Epithelial cell of proximal tubule (primary cell): ENCODE measurements at regions not wholly inside any gene's neighbourhood (a gene's known extent, or its start where the extent isn't known, plus 50 kb on each side); places are given as distances from the start of the nearest gene placed in this dataset.

ENCODE experiments used
- DNase-seq: peaks from one replicate; pipeline ENCODE4 v3.0.0-alpha.2; 2011; ENCODE audit warnings: low read depth
- H3K4me3 ChIP-seq: 2 replicates; pipeline ENCODE4 v1.5.1; 2011; ENCODE audit warnings: low read depth, mild to moderate bottlenecking, low read length
- CTCF ChIP-seq: conservative IDR thresholded peaks from 2 replicates; pipeline ENCODE4 v1.5.1; 2012; ENCODE audit warnings: low read depth, mild to moderate bottlenecking, low read length

- TF ChIP-seq CTCF = no peak
- no peak overlapping the region for H3K4me3 ChIP-seq
- DNase-seq = no peak
Measured at GRCh38 chr12:77308056-77308455, 242.7 kb upstream of the E2F7 start.

DNA sequence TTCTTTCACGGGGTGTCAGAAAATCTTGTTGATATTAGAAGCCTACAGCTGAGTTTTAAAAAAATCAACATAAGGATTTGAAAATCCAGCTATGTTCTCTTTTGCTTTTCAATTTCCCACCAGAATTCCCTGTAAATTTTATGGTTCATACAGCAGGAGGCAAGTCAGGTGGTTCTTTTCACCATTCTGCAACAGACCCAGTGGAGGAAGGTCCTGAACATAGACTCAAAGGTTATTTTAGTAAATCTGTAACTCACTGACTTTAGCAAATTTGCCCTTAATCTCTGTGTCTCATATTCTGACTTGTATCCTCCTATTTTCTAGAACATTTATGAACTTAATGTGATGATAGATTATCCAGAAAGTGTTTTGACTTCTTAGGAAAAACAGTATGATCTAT lies 235.4 kb upstream of the E2F7 start:
- TF ChIP-seq CTCF = no peak
- no peak overlapping the region for H3K4me3 ChIP-seq
- DNase-seq = no peak

DNA sequence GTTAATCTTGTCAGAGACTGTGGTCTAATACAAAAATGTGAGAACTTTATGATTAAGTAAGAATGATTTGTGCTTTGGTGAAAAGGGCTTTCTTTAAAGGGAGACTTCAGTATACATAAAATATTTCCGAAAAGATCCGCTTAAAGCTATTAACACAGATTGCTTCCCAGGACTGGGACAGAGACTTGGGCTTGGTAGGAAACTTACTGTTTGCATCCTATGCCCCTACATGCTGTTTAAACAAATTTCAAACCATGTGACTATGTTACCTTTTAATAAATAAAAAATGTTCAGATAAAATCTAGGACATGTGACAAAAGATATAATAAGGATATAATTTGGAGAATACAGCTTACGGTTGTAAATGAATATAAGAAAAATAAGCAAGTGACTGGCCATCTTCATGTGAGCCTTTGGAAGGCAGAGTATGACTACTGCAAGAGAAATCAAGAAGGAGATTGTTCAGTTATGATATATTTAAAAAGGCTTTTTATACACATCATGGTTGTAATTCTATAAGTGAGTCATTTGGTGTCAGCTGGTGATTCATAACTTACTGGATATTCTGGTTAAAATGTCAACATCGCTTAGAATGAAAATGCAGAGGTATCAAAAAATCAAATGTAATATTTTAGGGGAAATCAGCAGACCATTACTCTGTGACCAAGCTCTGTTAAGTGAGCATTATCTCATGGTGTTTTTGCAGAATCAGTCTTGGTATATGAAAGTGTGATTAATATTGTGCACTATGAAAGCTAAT lies 234.7 kb upstream of the E2F7 start:
- H3K4me3 ChIP-seq = no peak overlapping the region
- DNase-seq = no peak
- TF ChIP-seq CTCF = no peak

- no peak overlapping the region for H3K4me3 ChIP-seq
- DNase-seq = no peak
- no peak for TF ChIP-seq CTCF
Measured at GRCh38 chr12:77299001-77299400, 233.6 kb upstream of the E2F7 start.

DNA sequence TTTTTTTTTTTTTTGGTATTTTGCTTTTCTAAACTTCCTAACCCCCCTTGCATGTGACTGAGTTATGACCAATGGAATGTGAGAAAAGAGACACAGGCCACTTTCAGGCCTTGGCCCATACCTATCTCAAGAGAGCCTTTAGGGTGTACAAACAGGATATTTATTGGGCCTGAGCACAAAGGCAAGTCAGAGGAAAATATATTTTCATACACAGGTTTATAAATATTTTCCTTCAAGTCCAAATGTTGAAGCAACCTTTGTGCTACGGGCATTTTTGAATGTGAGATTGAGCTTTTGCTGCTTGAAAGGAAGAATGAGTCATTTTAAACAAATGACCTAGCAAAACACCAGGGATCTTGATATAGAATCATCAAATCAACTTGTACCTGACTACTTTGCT lies 228.6 kb upstream of the E2F7 start:
- DNase-seq = no peak
- H3K4me3 ChIP-seq = no peak overlapping the region
- TF ChIP-seq CTCF = no peak

DNA sequence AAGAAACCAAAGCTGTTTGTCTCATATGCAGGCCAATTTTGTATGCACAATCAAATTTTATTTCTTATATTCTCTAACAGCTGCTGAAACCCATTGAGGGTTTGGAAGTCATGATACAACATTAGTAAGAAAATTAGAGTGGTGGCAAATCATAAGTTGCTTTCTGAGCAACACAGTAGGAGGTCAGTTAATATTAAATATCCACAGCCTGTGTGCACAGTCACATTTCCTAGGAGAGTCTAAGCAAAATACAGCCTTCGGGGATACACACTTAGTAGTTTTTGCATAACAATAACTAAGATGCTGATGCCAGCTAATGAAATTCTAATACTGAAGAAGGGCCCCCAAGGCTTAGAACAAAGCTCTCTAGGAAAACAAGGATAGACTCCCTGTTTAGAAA lies 209.6 kb upstream of the E2F7 start:
- no peak for TF ChIP-seq CTCF
- no peak for DNase-seq
- H3K4me3 ChIP-seq = no peak overlapping the region

DNA sequence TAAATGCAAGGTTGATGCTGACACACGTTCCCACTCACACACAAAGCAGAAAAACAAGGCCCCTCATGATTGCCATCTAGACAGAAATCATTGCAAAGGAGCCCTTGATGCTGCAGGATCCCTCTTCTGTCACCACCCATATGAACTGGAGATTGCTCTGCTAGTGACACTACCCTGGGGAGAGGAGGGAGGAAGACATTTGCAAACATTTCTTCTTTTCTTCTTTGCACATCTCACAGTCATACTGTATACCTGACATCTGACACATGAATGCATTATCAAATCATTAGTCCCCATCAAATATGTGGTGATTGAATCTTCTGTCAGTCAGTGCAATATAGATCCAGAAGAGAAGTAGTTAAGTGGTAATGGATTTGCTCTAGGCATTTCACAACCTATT lies 208.5 kb upstream of the E2F7 start:
- H3K4me3 ChIP-seq = no peak overlapping the region
- TF ChIP-seq CTCF = no peak
- no peak for DNase-seq
